ENCODE measurements at regions not wholly inside any gene's neighbourhood (a gene's known extent, or its start where the extent isn't known, plus 50 kb on each side); places are given as distances from the start of the nearest gene placed in this dataset.

GRCh38 chr20:60238992-60239660 is 280.9 kb downstream of the CDH26 start:
- TF ChIP-seq MAX (IDR thresholded peaks at IDR 0.05) (no peak), JUN (IDR thresholded peaks at IDR 0.05) (no peak), POLR2A (IDR thresholded peaks at IDR 0.05; ENCODE audit: low read length) (no peak), CTCF (IDR thresholded peaks at IDR 0.05) (no peak)
